Activated CD8-positive, alpha-beta memory T cell treated with anti-CD3 and anti-CD28 coated beads, Interleukin-2, amount 50 U/mL, for 1 hour (primary cell): ENCODE measurements at regions not wholly inside any gene's neighbourhood (a gene's known extent, or its start where the extent isn't known, plus 50 kb on each side); places are given as distances from the start of the nearest gene placed in this dataset.
"Not testable (repeated sequence)": the region's sequence is repeated elsewhere in the genome, so short reads cannot be mapped to it uniquely, and the experiment has no call there.

Experiments
- DNase-seq: peaks from one replicate; pipeline ENCODE4 v3.0.0-alpha.2; 2020; ENCODE audit errors: extremely low read depth

GRCh38 chr1:221573756-221574155, 168.1 kb downstream of the DUSP10 start:
- no peak for DNase-seq

- no peak for DNase-seq
Observed at GRCh38 chr1:221574529-221574928, 167.4 kb downstream of the DUSP10 start.

- no peak for DNase-seq
Observed at GRCh38 chr1:221575605-221576004, 166.3 kb downstream of the DUSP10 start.

GRCh38 chr1:221576268-221576667, 165.6 kb downstream of the DUSP10 start:
- no peak for DNase-seq

- no peak for DNase-seq
Observed at GRCh38 chr1:221583465-221583864, 158.4 kb downstream of the DUSP10 start.

GRCh38 chr1:221587013-221587412, 154.9 kb downstream of the DUSP10 start:
- not testable (repeated sequence) for DNase-seq

GRCh38 chr1:221591250-221591649, 150.6 kb downstream of the DUSP10 start:
- DNase-seq = not testable (repeated sequence)

GRCh38 chr1:221594576-221594975, 147.3 kb downstream of the DUSP10 start:
- DNase-seq = no peak

- no peak for DNase-seq
Observed at GRCh38 chr1:221598122-221598521, 143.8 kb downstream of the DUSP10 start.

GRCh38 chr1:221601166-221601565, 140.7 kb downstream of the DUSP10 start:
- DNase-seq = no peak

GRCh38 chr1:221602830-221603229, 139.1 kb downstream of the DUSP10 start:
- no peak for DNase-seq

GRCh38 chr1:221604390-221604789, 137.5 kb downstream of the DUSP10 start:
- not testable (repeated sequence) for DNase-seq

GRCh38 chr1:221604948-221605347, 136.9 kb downstream of the DUSP10 start:
- no peak for DNase-seq

- DNase-seq = no peak
Observed at GRCh38 chr1:221605569-221605968, 136.3 kb downstream of the DUSP10 start.

GRCh38 chr1:221606256-221606655, 135.6 kb downstream of the DUSP10 start:
- DNase-seq = no peak

GRCh38 chr1:221608835-221609320, 133.0 kb downstream of the DUSP10 start:
- no peak for DNase-seq

- DNase-seq = no peak
Observed at GRCh38 chr1:221611656-221612046, 130.2 kb downstream of the DUSP10 start.

GRCh38 chr1:221612047-221612777, 129.7 kb downstream of the DUSP10 start:
- no peak for DNase-seq

GRCh38 chr1:221620437-221621384, 121.2 kb downstream of the DUSP10 start:
- no peak for DNase-seq

- DNase-seq = no peak
Observed at GRCh38 chr1:221621683-221622082, 120.2 kb downstream of the DUSP10 start.

- no peak for DNase-seq
Observed at GRCh38 chr1:221622389-221622788, 119.5 kb downstream of the DUSP10 start.

- DNase-seq = no peak
Observed at GRCh38 chr1:221625026-221625425, 116.9 kb downstream of the DUSP10 start.

- no peak for DNase-seq
Observed at GRCh38 chr1:221626041-221626440, 115.8 kb downstream of the DUSP10 start.
